A673 (cell line): ENCODE measurements at regions not wholly inside any gene's neighbourhood (a gene's known extent, or its start where the extent isn't known, plus 50 kb on each side); places are given as distances from the start of the nearest gene placed in this dataset.

Experiments used
- BruUV-seq: library from RNA; stranded (reverse); fragments of 400-500 nt; replicated peaks from 2 replicates; lab custom pipeline; 2021; lab: Mats Ljungman, UMichigan
- CTCF ChIA-PET: fragments of 300-600 bp; sonication (Branson Sonifier 250); formaldehyde crosslinking; loops from one replicate; lab custom pipeline; 2022; ENCODE audit warnings: antibody characterized with exemption; lab: Charles Lee
- POLR2A ChIA-PET: fragments of 300-600 bp; sonication (Branson Sonifier 250); formaldehyde crosslinking; loops from one replicate; lab custom pipeline; 2022; ENCODE audit warnings: antibody characterized with exemption; ENCODE audit not compliant: low non-redundant PET; lab: Charles Lee
- DNase-seq: peaks from one replicate; pipeline ENCODE4 v3.0.0-alpha.2; 2015; ENCODE audit warnings: low spot score
- H3K27ac ChIP-seq: fragments of 200-600 bp; sonication (generic); 2 replicates; pipeline ENCODE4 v1.5.1; 2016; ENCODE audit warnings: mixed run types, low read depth, mild to moderate bottlenecking, mixed read lengths, antibody characterized with exemption, low read length; ENCODE audit not compliant: poor library complexity, severe bottlenecking
- H3K27me3 ChIP-seq: fragments of 200-600 bp; sonication (generic); replicated peaks from 2 replicates; pipeline ENCODE4 v1.6.1; 2017; ENCODE audit warnings: mixed run types, low read depth, mild to moderate bottlenecking, mixed read lengths, antibody characterized with exemption, low read length; ENCODE audit not compliant: insufficient read depth, poor library complexity
- H3K36me3 ChIP-seq: fragments of 200-600 bp; sonication (generic); 2 replicates; pipeline ENCODE4 v1.6.1; 2016; ENCODE audit warnings: mixed run types, mild to moderate bottlenecking, mixed read lengths, antibody characterized with exemption, low read length; ENCODE audit not compliant: insufficient read depth, poor library complexity, severe bottlenecking
- H3K4me1 ChIP-seq: fragments of 200-600 bp; sonication (generic); 2 replicates; pipeline ENCODE4 v1.6.1; 2017; ENCODE audit warnings: mixed run types, mild to moderate bottlenecking, mixed read lengths, antibody characterized with exemption, low read length; ENCODE audit not compliant: insufficient read depth, poor library complexity, severe bottlenecking
- H3K4me3 ChIP-seq: fragments of 200-600 bp; sonication (generic); 2 replicates; pipeline ENCODE4 v1.5.1; 2016; ENCODE audit warnings: low read depth, mixed run types, mild to moderate bottlenecking, mixed read lengths, low read length; ENCODE audit not compliant: poor library complexity, severe bottlenecking
- H3K9me3 ChIP-seq: fragments of 200-600 bp; sonication (generic); 2 replicates; pipeline ENCODE4 v1.6.1; 2016; ENCODE audit warnings: mixed run types, low read depth, mild to moderate bottlenecking, mixed read lengths, antibody characterized with exemption, low read length; ENCODE audit not compliant: poor library complexity, severe bottlenecking
- CTCF ChIP-seq: fragments of 300-800, 200-600 bp; sonication (generic); conservative IDR thresholded peaks from 2 replicates; pipeline ENCODE4 v1.5.1; 2017; ENCODE audit warnings: low read depth, mild to moderate bottlenecking, antibody characterized with exemption, low read length, moderate library complexity, mixed read lengths
- EZH2 ChIP-seq: fragments of 200-600 bp; sonication (generic); IDR thresholded peaks from 2 replicates; pipeline ENCODE4 v1.6.1; 2017; ENCODE audit warnings: borderline replicate concordance, low read depth, mild to moderate bottlenecking, mixed read lengths, antibody characterized with exemption, low read length; ENCODE audit not compliant: poor library complexity, severe bottlenecking
- intact Hi-C: fragments of 100-400 bp; cut with micrococcal nuclease; formaldehyde crosslinking; loops from one replicate; pipeline ENCODE4 v1.10.0; 2022; ENCODE audit not compliant: unreplicated experiment

- CTCF ChIA-PET: no interaction called here
- intact Hi-C loops: no loop called here
- TF ChIP-seq EZH2: no peak
- no peak for TF ChIP-seq CTCF
- Histone ChIP-seq H3K27ac (no peak overlapping the region), H3K9me3 (peaks cover 34% of the 10 kb centered on the region), H3K4me1 (no peaks in the 10 kb centered on the region), H3K27me3 (no peaks in the 10 kb centered on the region), H3K4me3 (no peak overlapping the region), H3K36me3 (no peaks in the 10 kb centered on the region)
- BruUV-seq: no TSS peak
- POLR2A ChIA-PET: no interaction called here
- DNase-seq: no peak
These were observed 200.7 kb downstream of the UBE3A start for GRCh38 chr15:25238126-25238525.

GRCh38 chr15:25238716-25239470 lies 199.9 kb downstream of the UBE3A start:
- Histone ChIP-seq H3K36me3 (no peaks in the 10 kb centered on the region), H3K4me3 (no peak overlapping the region), H3K9me3 (peaks cover 36% of the 10 kb centered on the region), H3K27ac (no peak overlapping the region), H3K4me1 (no peaks in the 10 kb centered on the region), H3K27me3 (no peaks in the 10 kb centered on the region)
- TF ChIP-seq EZH2 (no peak), CTCF (no peak)
- intact Hi-C loops: no loop called here
- CTCF ChIA-PET: no interaction called here
- DNase-seq: no peak
- BruUV-seq: no TSS peak
- POLR2A ChIA-PET: no interaction called here

- H3K9me3 ChIP-seq: peaks cover 37% of the 10 kb centered on the region
- ChIA-PET CTCF (no interaction called here), POLR2A (no interaction called here)
- no peaks in the 10 kb centered on the region for H3K27me3 ChIP-seq
- TF ChIP-seq EZH2 (no peak), CTCF (no peak)
- H3K27ac ChIP-seq: no peak overlapping the region
- H3K36me3 ChIP-seq: no peaks in the 10 kb centered on the region
- H3K4me1 ChIP-seq: no peaks in the 10 kb centered on the region
- no peak for DNase-seq
- no TSS peak for BruUV-seq
- H3K4me3 ChIP-seq: no peak overlapping the region
- intact Hi-C loops: no loop called here
These were observed 199.1 kb downstream of the UBE3A start for GRCh38 chr15:25239471-25240345.
